ENCODE measurements at regions not wholly inside any gene's neighbourhood (a gene's known extent, or its start where the extent isn't known, plus 50 kb on each side); places are given as distances from the start of the nearest gene placed in this dataset.
"Not testable (repeated sequence)": the region's sequence is repeated elsewhere in the genome, so short reads cannot be mapped to it uniquely, and the experiment has no call there.

DNA sequence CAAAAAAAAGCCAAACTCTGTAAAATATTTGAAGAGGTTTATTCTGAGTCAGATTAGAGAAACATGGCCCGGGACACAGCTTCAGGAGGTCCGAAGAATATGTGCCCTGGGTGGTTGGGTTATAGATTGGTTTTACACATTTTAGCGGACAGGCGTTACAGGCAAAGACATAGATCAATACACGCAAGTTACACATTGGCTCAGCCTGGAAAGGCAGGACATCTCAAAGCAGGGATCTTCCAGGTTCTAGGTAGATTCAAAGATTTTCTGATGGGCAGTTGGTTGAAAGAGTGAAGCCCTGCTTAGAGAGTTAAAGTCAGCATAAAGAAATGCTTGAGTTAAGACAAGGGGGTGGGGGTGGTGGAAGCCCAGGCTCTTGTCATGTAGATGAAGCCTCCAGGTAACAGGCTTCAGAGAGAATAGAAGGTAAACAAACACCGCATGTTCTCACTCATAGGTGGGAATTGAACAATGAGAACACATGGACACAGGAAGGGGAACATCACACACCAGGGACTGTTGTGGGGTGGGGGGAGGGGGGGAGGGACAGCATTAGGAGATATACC, 464.3 kb upstream of the ADARB2 start:
- Histone ChIP-seq H3K4me3 (ENCODE audit: insufficient read depth, low read length) (no peak overlapping the region), H2AFZ (ENCODE audit: low read length) (no peak overlapping the region), H3K9me3 (ENCODE audit: low read depth, low read length) (no peaks in the 10 kb centered on the region), H4K20me1 (ENCODE audit: insufficient read depth, low read length) (no peaks in the 10 kb centered on the region), H3K79me2 (ENCODE audit: insufficient read depth, low read length) (no peaks in the 10 kb centered on the region), H3K36me3 (ENCODE audit: insufficient read depth, low read length) (no peaks in the 10 kb centered on the region), H3K27me3 (ENCODE audit: insufficient read depth, low read length) (no peaks in the 10 kb centered on the region), H3K4me2 (ENCODE audit: insufficient read depth, low read length) (no peak overlapping the region), H3K27ac (ENCODE audit: low read depth, low read length) (no peak overlapping the region), H3K4me1 (ENCODE audit: insufficient read depth, low read length) (no peaks in the 10 kb centered on the region)
- DNase-seq (ENCODE audit: insufficient read length, low spot score, missing footprints): no peak
- no peak for TF ChIP-seq CTCF (IDR thresholded peaks at IDR 0.05; ENCODE audit: extremely low read depth, low read depth, low read length)

DNA sequence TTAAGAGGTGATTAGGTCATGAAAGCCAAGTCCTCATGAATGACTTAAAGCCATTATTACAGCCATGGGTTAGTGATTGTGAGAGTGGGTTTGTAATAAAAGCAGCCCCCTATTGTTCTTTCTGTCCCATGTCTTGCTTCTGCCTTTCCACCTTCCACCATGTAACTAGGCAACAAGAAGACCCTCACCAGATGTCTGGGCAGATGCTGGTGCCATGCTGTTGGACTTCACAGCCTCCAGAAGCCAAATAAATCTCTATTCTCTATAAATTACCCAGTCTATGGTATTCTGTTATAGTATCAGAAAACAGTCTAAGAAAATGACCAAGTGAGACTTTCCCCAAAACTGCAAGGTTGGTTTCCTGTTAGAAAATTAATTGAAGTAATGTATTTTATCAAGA, 460.3 kb upstream of the ADARB2 start:
- no peaks in the 10 kb centered on the region for H3K9me3 ChIP-seq (ENCODE audit: low read depth, low read length)
- no peak overlapping the region for H3K4me2 ChIP-seq (ENCODE audit: insufficient read depth, low read length)
- no peak for DNase-seq (ENCODE audit: insufficient read length, low spot score, missing footprints)

DNA sequence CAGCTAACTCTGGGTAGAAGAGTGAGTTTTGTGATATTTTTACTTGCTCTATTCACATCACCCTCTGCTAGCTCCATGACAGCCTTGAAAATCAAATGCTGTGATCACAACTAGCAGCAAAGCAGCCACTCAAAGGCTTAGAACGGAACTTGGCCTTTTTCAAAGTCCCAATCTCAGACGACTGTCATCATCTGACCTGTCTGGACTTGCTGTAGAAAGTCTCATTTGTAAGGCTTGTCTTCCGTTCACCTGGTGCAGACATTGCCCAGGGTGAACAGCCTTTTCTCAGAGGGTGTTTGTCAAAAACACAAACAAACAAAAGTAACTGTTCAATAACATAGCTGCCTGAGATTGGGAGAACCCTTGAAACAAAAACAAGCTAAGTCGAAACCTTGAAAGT, 458.9 kb upstream of the ADARB2 start:
- Histone ChIP-seq H3K27me3 (ENCODE audit: insufficient read depth, low read length) (no peaks in the 10 kb centered on the region), H3K4me2 (ENCODE audit: insufficient read depth, low read length) (no peak overlapping the region), H4K20me1 (ENCODE audit: insufficient read depth, low read length) (no peaks in the 10 kb centered on the region), H3K9me3 (ENCODE audit: low read depth, low read length) (no peaks in the 10 kb centered on the region), H3K4me3 (ENCODE audit: insufficient read depth, low read length) (no peak overlapping the region), H3K36me3 (ENCODE audit: insufficient read depth, low read length) (no peaks in the 10 kb centered on the region), H3K79me2 (ENCODE audit: insufficient read depth, low read length) (no peaks in the 10 kb centered on the region), H3K4me1 (ENCODE audit: insufficient read depth, low read length) (no peaks in the 10 kb centered on the region), H2AFZ (ENCODE audit: low read length) (no peak overlapping the region), H3K27ac (ENCODE audit: low read depth, low read length) (no peak overlapping the region)
- DNase-seq (ENCODE audit: insufficient read length, low spot score, missing footprints): no peak
- no peak for TF ChIP-seq CTCF (IDR thresholded peaks at IDR 0.05; ENCODE audit: extremely low read depth, low read depth, low read length)

More for the DNA sequence above, 460.3 kb upstream of the ADARB2 start:
- no peak overlapping the region for H3K4me3 ChIP-seq (ENCODE audit: insufficient read depth, low read length)
- no peaks in the 10 kb centered on the region for H3K4me1 ChIP-seq (ENCODE audit: insufficient read depth, low read length)
- TF ChIP-seq CTCF (IDR thresholded peaks at IDR 0.05; ENCODE audit: extremely low read depth, low read depth, low read length): no peak
- no peak overlapping the region for H3K27ac ChIP-seq (ENCODE audit: low read depth, low read length)
- no peaks in the 10 kb centered on the region for H3K36me3 ChIP-seq (ENCODE audit: insufficient read depth, low read length)
- no peaks in the 10 kb centered on the region for H3K79me2 ChIP-seq (ENCODE audit: insufficient read depth, low read length)
- no peak overlapping the region for H2AFZ ChIP-seq (ENCODE audit: low read length)
- H4K20me1 ChIP-seq (ENCODE audit: insufficient read depth, low read length): no peaks in the 10 kb centered on the region
- no peaks in the 10 kb centered on the region for H3K27me3 ChIP-seq (ENCODE audit: insufficient read depth, low read length)

DNA sequence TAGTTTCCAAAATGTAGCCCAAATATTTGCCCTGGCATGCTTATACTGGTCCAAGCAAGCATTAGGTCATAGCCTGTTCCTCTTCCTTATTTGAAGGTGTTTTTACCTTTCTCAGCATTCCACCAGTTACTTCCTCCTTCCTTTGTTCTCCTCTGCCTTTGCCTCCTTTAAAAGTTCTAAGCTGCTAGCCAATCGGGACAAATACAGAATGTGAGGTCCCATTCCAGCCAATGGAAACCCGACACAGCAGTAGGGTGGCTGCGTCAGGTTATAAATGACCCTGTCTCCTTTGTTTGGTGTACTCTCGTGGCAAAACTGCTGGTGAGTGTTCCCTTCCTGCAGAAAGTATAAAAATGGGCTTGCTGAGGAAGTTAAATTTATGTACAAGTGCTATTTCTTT, 452.0 kb upstream of the ADARB2 start:
- not testable (repeated sequence) for H2AFZ ChIP-seq (ENCODE audit: low read length); H3K4me2 ChIP-seq (ENCODE audit: insufficient read depth, low read length); H3K4me1 ChIP-seq (ENCODE audit: insufficient read depth, low read length); H3K27me3 ChIP-seq (ENCODE audit: insufficient read depth, low read length); H3K27ac ChIP-seq (ENCODE audit: low read depth, low read length); H3K79me2 ChIP-seq (ENCODE audit: insufficient read depth, low read length); H4K20me1 ChIP-seq (ENCODE audit: insufficient read depth, low read length); DNase-seq (ENCODE audit: insufficient read length, low spot score, missing footprints); H3K4me3 ChIP-seq (ENCODE audit: insufficient read depth, low read length); H3K9me3 ChIP-seq (ENCODE audit: low read depth, low read length); H3K36me3 ChIP-seq (ENCODE audit: insufficient read depth, low read length)

Measured in osteoblast (primary cell).